H1 (cell line): ENCODE measurements at regions not wholly inside any gene's neighbourhood (a gene's known extent, or its start where the extent isn't known, plus 50 kb on each side); places are given as distances from the start of the nearest gene placed in this dataset.

Experiments used
- ASH2L ChIP-seq: fragments of 200-600, 300-600 bp; sonication (generic); IDR thresholded peaks from one replicate; pipeline ENCODE4 v1.7.1; 2017; ENCODE audit warnings: low read length
- CBX5 ChIP-seq: fragments of 300-800, 300-1000 bp; sonication (generic); IDR thresholded peaks from 2 replicates; pipeline ENCODE4 v1.7.1; 2016; ENCODE audit warnings: antibody characterized with exemption, low read length, low read depth
- CBX8 ChIP-seq: fragments of 300-800, 300-1000 bp; sonication (generic); IDR thresholded peaks from 2 replicates; pipeline ENCODE4 v1.7.1; 2016; ENCODE audit warnings: low read depth, low read length, borderline replicate concordance
- HDAC2 ChIP-seq, 2 experiments: fragments of 300-600 bp in 1 of 2; sonication (generic) in 1 of 2; IDR thresholded peaks; 2 replicates each; pipeline ENCODE4 v1.6.1; 2011 to 2012; ENCODE audit warnings: low read depth in 2 of 2, low read length in 2 of 2, mild to moderate bottlenecking in 2 of 2, moderate library complexity in 2 of 2, borderline replicate concordance in 1 of 2, inconsistent platforms in 1 of 2
- HDAC6 ChIP-seq: IDR thresholded peaks from one replicate; pipeline ENCODE4 v1.7.1; 2012; ENCODE audit warnings: low read depth, mild to moderate bottlenecking, inconsistent platforms, low read length, moderate library complexity
- NANOG ChIP-seq: IDR thresholded peaks from 2 replicates; pipeline ENCODE4 v1.6.1; 2011; ENCODE audit warnings: low read length, low read depth, mild to moderate bottlenecking, inconsistent platforms; ENCODE audit not compliant: insufficient read depth, poor library complexity, severe bottlenecking
- NRF1 ChIP-seq: IDR thresholded peaks from 2 replicates; pipeline ENCODE4 v1.6.1; 2011; ENCODE audit warnings: mild to moderate bottlenecking, low read depth, low read length, improper control_type of control experiment
- SIN3A ChIP-seq, 2 experiments: IDR thresholded peaks in 1 of 2; conservative IDR thresholded peaks in 1 of 2; 2 replicates each; pipeline ENCODE4 v1.6.1; 2011 to 2012; ENCODE audit warnings: low read length in 2 of 2, improper control_type of control experiment in 1 of 2, low read depth in 1 of 2, mild to moderate bottlenecking in 1 of 2
- SIX5 ChIP-seq: IDR thresholded peaks from 2 replicates; pipeline ENCODE4 v1.6.1; 2011; ENCODE audit warnings: mild to moderate bottlenecking, low read depth, low read length
- TAF1 ChIP-seq: IDR thresholded peaks from 2 replicates; pipeline ENCODE4 v1.6.1; 2011; ENCODE audit warnings: mild to moderate bottlenecking, low read depth, low read length
- YY1 ChIP-seq: IDR thresholded peaks from 2 replicates; pipeline ENCODE4 v1.6.1; 2011; ENCODE audit warnings: low read depth, mild to moderate bottlenecking, low read length
- TF ChIP-seq, protein P1 (sequence below): IDR thresholded peaks from 2 replicates; pipeline ENCODE4 v1.6.1; 2012; ENCODE audit warnings: inconsistent platforms
- TF ChIP-seq, protein P2 (sequence below): IDR thresholded peaks from 2 replicates; pipeline ENCODE4 v1.6.1; 2012; ENCODE audit warnings: low read length, inconsistent platforms
- TF ChIP-seq, protein P3 (sequence below): IDR thresholded peaks from 2 replicates; pipeline ENCODE4 v1.6.1; 2011; ENCODE audit warnings: low read depth, mild to moderate bottlenecking, low read length; ENCODE audit not compliant: insufficient read depth

DNA sequence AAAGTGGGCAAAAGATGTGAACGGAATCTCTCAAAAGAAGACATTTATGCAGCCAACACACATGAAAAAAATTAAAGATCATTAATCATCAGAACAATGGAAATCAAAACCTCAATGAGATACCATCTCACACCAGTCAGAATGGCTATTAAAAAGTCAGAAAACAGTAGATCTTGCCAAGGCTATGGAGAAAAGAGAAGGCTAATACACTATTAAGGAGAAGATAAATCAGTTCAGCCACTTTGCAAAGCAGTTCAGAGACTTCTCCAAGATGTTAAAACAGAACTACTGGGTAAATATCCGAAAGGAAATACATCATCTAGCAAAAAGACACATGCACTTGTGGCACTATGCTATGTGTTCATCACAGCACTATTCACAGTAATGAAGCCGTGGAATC, 388.2 kb upstream of the LUZP2 start (continued):
- TF ChIP-seq CBX8, result no peak
- TF ChIP-seq YY1, result no peak
- TF ChIP-seq ASH2L, result no peak
- TF ChIP-seq, protein P1, sequence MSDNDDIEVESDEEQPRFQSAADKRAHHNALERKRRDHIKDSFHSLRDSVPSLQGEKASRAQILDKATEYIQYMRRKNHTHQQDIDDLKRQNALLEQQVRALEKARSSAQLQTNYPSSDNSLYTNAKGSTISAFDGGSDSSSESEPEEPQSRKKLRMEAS, result no peak
- TF ChIP-seq, protein P2, sequence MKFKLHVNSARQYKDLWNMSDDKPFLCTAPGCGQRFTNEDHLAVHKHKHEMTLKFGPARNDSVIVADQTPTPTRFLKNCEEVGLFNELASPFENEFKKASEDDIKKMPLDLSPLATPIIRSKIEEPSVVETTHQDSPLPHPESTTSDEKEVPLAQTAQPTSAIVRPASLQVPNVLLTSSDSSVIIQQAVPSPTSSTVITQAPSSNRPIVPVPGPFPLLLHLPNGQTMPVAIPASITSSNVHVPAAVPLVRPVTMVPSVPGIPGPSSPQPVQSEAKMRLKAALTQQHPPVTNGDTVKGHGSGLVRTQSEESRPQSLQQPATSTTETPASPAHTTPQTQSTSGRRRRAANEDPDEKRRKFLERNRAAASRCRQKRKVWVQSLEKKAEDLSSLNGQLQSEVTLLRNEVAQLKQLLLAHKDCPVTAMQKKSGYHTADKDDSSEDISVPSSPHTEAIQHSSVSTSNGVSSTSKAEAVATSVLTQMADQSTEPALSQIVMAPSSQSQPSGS, result no peak
- no peak for TF ChIP-seq HDAC2 (IDR thresholded peaks at IDR 0.05; ENCODE audit: borderline replicate concordance in 1 of 2, low read depth in 2 of 2, low read length in 2 of 2)
- no peak for TF ChIP-seq NRF1
- TF ChIP-seq, protein P3, sequence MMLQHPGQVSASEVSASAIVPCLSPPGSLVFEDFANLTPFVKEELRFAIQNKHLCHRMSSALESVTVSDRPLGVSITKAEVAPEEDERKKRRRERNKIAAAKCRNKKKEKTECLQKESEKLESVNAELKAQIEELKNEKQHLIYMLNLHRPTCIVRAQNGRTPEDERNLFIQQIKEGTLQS, result no peak
- no peak for TF ChIP-seq NANOG
- TF ChIP-seq SIX5, result no peak
- no peak for TF ChIP-seq HDAC6
- TF ChIP-seq CBX5, result no peak
- TF ChIP-seq SIN3A (conservative IDR thresholded peaks at IDR 0.05 in 1 of 2, IDR thresholded peaks at IDR 0.05 in 1 of 2; ENCODE audit: low read depth in 1 of 2, low read length in 2 of 2), result no peak
- no peak for TF ChIP-seq TAF1
